ENCODE measurements at regions not wholly inside any gene's neighbourhood (a gene's known extent, or its start where the extent isn't known, plus 50 kb on each side); places are given as distances from the start of the nearest gene placed in this dataset.

GRCh38 chr22:22092974-22093373 lies 110.4 kb upstream of the TOP3B start:
- TF ChIP-seq CTCF (conservative IDR thresholded peaks at IDR 0.05) = no peak
- H3K4me1 Mint-ChIP-seq (ENCODE audit: unreplicated experiment) = no peaks in the 10 kb centered on the region
- H3K36me3 Mint-ChIP-seq = no peaks in the 10 kb centered on the region
- DNase-seq (ENCODE audit: extremely low spot score, unreplicated experiment) = no peak
- peaks cover 89% of the 10 kb centered on the region for H3K27me3 Mint-ChIP-seq
- H3K27ac Mint-ChIP-seq = no peak overlapping the region
- no peak overlapping the region for H3K4me3 Mint-ChIP-seq
- H3K9me3 Mint-ChIP-seq = no peaks in the 10 kb centered on the region

GRCh38 chr22:22092101-22092500 lies 109.5 kb upstream of the TOP3B start:
- H3K9me3 Mint-ChIP-seq = no peaks in the 10 kb centered on the region
- H3K27me3 Mint-ChIP-seq = peaks cover 81% of the 10 kb centered on the region
- H3K4me3 Mint-ChIP-seq = no peak overlapping the region
- TF ChIP-seq CTCF (conservative IDR thresholded peaks at IDR 0.05) = no peak
- no peaks in the 10 kb centered on the region for H3K36me3 Mint-ChIP-seq
- no peak overlapping the region for H3K27ac Mint-ChIP-seq
- H3K4me1 Mint-ChIP-seq (ENCODE audit: unreplicated experiment) = no peaks in the 10 kb centered on the region
- DNase-seq (ENCODE audit: extremely low spot score, unreplicated experiment) = no peak

GRCh38 chr22:22091400-22091878 lies 108.9 kb upstream of the TOP3B start:
- Mint-ChIP-seq H3K36me3 (no peaks in the 10 kb centered on the region), H3K4me1 (ENCODE audit: unreplicated experiment) (no peaks in the 10 kb centered on the region), H3K4me3 (no peak overlapping the region), H3K9me3 (no peaks in the 10 kb centered on the region), H3K27me3 (peaks cover 77% of the 10 kb centered on the region), H3K27ac (no peak overlapping the region)
- no peak for TF ChIP-seq CTCF (conservative IDR thresholded peaks at IDR 0.05)
- DNase-seq (ENCODE audit: extremely low spot score, unreplicated experiment) = no peak

- Mint-ChIP-seq H3K4me3 (no peak overlapping the region), H3K9me3 (no peaks in the 10 kb centered on the region), H3K27ac (no peak overlapping the region), H3K27me3 (peaks cover 76% of the 10 kb centered on the region), H3K4me1 (ENCODE audit: unreplicated experiment) (no peaks in the 10 kb centered on the region), H3K36me3 (no peaks in the 10 kb centered on the region)
- no peak for TF ChIP-seq CTCF (conservative IDR thresholded peaks at IDR 0.05)
- no peak for DNase-seq (ENCODE audit: extremely low spot score, unreplicated experiment)
These were observed 108.2 kb upstream of the TOP3B start for GRCh38 chr22:22090650-22091399.

DNA sequence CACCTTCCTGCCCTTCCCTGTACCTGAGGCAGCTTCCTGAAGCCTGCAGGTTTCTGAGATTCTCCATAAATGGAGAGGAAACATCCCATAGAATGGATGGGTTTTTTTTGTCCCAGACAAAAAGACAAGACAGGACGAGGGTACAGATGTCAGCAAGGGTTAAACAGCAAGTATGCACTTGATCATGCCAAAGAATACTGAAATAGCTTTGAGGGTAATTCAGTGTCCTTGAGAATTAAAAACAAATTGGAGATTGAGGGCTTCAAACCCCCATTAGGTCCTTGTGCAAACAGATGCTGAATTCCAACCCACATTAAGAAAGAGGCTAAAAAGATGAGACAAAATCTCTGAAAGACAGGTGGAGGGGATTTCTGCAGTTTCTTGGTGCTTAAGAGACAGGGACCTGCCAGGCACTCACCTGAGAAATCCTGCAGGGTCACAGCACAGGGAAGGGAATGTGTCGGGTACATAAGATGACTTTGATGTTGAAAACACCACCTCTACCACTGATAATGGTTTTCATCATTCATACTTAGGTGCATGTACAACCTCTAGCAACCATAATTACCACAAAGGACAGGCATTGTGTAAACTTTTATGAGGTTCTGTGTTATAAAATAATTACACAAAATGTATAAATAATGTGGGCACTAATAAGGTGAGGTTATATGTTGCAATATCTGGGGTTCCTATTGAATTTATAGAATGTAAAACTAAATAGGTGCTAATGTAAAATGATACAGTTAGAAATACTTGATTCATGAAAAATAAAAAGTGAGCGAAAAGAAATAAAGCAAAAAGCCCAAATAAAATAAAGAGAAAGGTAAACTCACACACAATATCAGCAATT lies 107.1 kb upstream of the TOP3B start:
- DNase-seq (ENCODE audit: extremely low spot score, unreplicated experiment) = no peak
- Mint-ChIP-seq H3K9me3 (no peaks in the 10 kb centered on the region), H3K27ac (no peak overlapping the region), H3K4me3 (no peak overlapping the region), H3K36me3 (no peaks in the 10 kb centered on the region), H3K27me3 (peaks cover 69% of the 10 kb centered on the region), H3K4me1 (ENCODE audit: unreplicated experiment) (no peaks in the 10 kb centered on the region)
- no peak for TF ChIP-seq CTCF (conservative IDR thresholded peaks at IDR 0.05)

Measured in type B pancreatic cell (in vitro differentiated cells).